Mammary epithelial cell (primary cell): ENCODE measurements at regions not wholly inside any gene's neighbourhood (a gene's known extent, or its start where the extent isn't known, plus 50 kb on each side); places are given as distances from the start of the nearest gene placed in this dataset.

Experiments
- CTCF ChIP-seq, 2 donors: IDR thresholded peaks in 1 of 2; conservative IDR thresholded peaks in 1 of 2; 2 replicates each; pipeline ENCODE4 v1.5.1; 2011 to 2012; ENCODE audit warnings: inconsistent platforms in 2 of 2, low read length in 2 of 2, mild to moderate bottlenecking in 2 of 2, control low read depth in 1 of 2, low read depth in 1 of 2; ENCODE audit not compliant: insufficient read depth in 1 of 2; ENCODE audit errors: extremely low read depth in 1 of 2
- EZH2 ChIP-seq: IDR thresholded peaks from 2 replicates; pipeline ENCODE4 v1.6.1; 2012; ENCODE audit warnings: low read length, inconsistent platforms, borderline replicate concordance

DNA sequence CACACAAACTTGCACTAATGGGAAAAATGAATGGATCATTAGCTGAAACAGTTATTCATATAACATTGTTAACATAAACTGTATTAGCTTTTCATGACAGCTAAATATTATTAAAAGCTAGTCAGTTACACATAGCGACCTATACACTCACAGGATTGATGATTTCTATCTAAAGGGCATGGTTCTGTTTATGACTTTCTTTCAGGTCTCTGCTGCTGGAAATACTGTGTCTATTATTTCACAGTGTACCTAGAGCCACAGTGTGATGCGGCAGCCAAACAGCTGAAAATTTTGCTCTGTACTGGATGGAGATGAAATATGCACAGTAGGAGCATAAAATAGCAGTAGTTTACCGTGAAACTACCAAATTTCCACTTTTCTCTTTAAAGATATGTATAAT, 341.1 kb downstream of the FSCB start:
- TF ChIP-seq CTCF (conservative IDR thresholded peaks at IDR 0.05 in 1 of 2, IDR thresholded peaks at IDR 0.05 in 1 of 2; ENCODE audit: extremely low read depth in 1 of 2, insufficient read depth in 1 of 2, low read depth in 1 of 2, low read length in 2 of 2) (no peak), EZH2 (no peak)
